GM12874 (cell line): ENCODE measurements at regions not wholly inside any gene's neighbourhood (a gene's known extent, or its start where the extent isn't known, plus 50 kb on each side); places are given as distances from the start of the nearest gene placed in this dataset.

Experiments used
- CTCF ChIP-seq: IDR thresholded peaks from 2 replicates; pipeline ENCODE4 v1.5.1; 2011; ENCODE audit warnings: low read depth, mild to moderate bottlenecking, control low read depth, low read length, moderate library complexity; ENCODE audit not compliant: insufficient read depth

GRCh38 chr5:125272357-125272756 lies 525.9 kb upstream of the ZNF608 start:
- no peak for TF ChIP-seq CTCF

- no peak for TF ChIP-seq CTCF
Observed at GRCh38 chr5:125274211-125274610, 527.8 kb upstream of the ZNF608 start.

GRCh38 chr5:125274938-125275724 lies 528.7 kb upstream of the ZNF608 start:
- no peak for TF ChIP-seq CTCF

- no peak for TF ChIP-seq CTCF
Observed at GRCh38 chr5:125275725-125276090, 529.3 kb upstream of the ZNF608 start.

- TF ChIP-seq CTCF = no peak
Observed at GRCh38 chr5:125276096-125276495, 529.7 kb upstream of the ZNF608 start.

- TF ChIP-seq CTCF = no peak
Observed at GRCh38 chr5:125277494-125278154, 531.2 kb upstream of the ZNF608 start.

GRCh38 chr5:125278711-125279110 lies 532.3 kb upstream of the ZNF608 start:
- TF ChIP-seq CTCF = no peak
